ENCODE measurements at regions not wholly inside any gene's neighbourhood (a gene's known extent, or its start where the extent isn't known, plus 50 kb on each side); places are given as distances from the start of the nearest gene placed in this dataset.

DNA sequence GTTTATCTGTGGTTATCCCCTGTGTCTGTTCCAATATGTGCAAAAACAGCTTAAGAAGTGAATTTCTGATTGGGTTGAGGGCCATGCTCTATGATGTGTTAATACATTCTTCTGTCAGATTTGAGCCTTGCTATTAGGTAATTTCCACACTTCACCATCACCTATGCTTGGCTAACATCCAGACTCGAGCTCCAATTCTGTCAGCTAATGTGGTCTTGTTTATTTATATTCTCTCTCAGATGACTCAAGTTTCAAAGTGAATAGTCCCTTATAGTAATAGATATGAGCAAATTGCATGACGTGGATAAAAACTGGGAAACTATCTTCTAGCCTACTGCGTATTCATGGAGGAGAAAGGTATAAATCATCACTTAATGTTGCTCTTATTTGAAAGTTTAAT is 451.3 kb downstream of the SNAPC1 start:
- ChIA-PET POLR2A (no interaction called here), CTCF (no interaction called here)
- no peak for TF ChIP-seq CTCF (IDR thresholded peaks at IDR 0.05; ENCODE audit: insufficient read depth, low read depth, low read length)
- H3K36me3 ChIP-seq (ENCODE audit: control insufficient read depth, insufficient read depth, low read length) = no peaks in the 10 kb centered on the region
- no peaks in the 10 kb centered on the region for H3K27me3 ChIP-seq (ENCODE audit: control insufficient read depth, insufficient read depth, low read length)
- no peak for DNase-seq (ENCODE audit: low read depth)
- no peak overlapping the region for H3K4me3 ChIP-seq (ENCODE audit: low read depth, low read length)

GRCh38 chr14:62216121-62216520 is 453.9 kb downstream of the SNAPC1 start:
- ChIA-PET POLR2A (no interaction called here), CTCF (no interaction called here)
- H3K36me3 ChIP-seq (ENCODE audit: control insufficient read depth, insufficient read depth, low read length) = no peaks in the 10 kb centered on the region
- no peak for DNase-seq (ENCODE audit: low read depth)
- no peaks in the 10 kb centered on the region for H3K27me3 ChIP-seq (ENCODE audit: control insufficient read depth, insufficient read depth, low read length)
- H3K4me3 ChIP-seq (ENCODE audit: low read depth, low read length) = no peak overlapping the region
- no peak for TF ChIP-seq CTCF (IDR thresholded peaks at IDR 0.05; ENCODE audit: insufficient read depth, low read depth, low read length)

DNA sequence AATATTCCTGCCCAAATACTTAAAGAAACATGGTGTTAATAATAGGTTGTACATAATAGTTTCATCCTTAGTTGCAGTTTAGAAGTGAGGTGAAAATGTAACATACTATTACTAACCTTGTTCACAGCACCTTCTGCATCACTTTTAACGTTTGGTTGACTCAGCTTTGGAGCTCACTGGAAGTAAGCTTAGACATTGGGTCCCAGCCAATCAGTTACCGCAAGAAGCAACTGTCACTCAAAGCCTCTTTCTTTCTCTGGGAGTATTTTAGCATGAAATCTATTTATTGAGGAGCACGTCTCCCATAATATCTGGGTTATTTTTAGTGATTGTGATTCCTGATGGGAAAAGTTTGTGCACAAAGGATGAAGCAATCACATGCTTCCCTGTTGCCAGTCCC is 472.6 kb downstream of the SNAPC1 start:
- POLR2A ChIA-PET = no interaction called here
- DNase-seq (ENCODE audit: low read depth) = no peak
- no peaks in the 10 kb centered on the region for H3K27me3 ChIP-seq (ENCODE audit: control insufficient read depth, insufficient read depth, low read length)
- no peaks in the 10 kb centered on the region for H3K36me3 ChIP-seq (ENCODE audit: control insufficient read depth, insufficient read depth, low read length)
- no peak overlapping the region for H3K4me3 ChIP-seq (ENCODE audit: low read depth, low read length)
- no peak for TF ChIP-seq CTCF (IDR thresholded peaks at IDR 0.05; ENCODE audit: insufficient read depth, low read depth, low read length)
- CTCF ChIA-PET = no interaction called here

GRCh38 chr14:62244221-62244620 is 482.0 kb downstream of the SNAPC1 start:
- TF ChIP-seq CTCF (IDR thresholded peaks at IDR 0.05; ENCODE audit: insufficient read depth, low read depth, low read length) = no peak
- POLR2A ChIA-PET = no interaction called here
- Histone ChIP-seq H3K4me3 (ENCODE audit: low read depth, low read length) (no peak overlapping the region), H3K36me3 (ENCODE audit: control insufficient read depth, insufficient read depth, low read length) (no peaks in the 10 kb centered on the region), H3K27me3 (ENCODE audit: control insufficient read depth, insufficient read depth, low read length) (no peaks in the 10 kb centered on the region)
- no peak for DNase-seq (ENCODE audit: low read depth)
- CTCF ChIA-PET = interaction anchor here (0.9 kb wide), 1 partner anchor 13 kb away, joined by 3 read pairs; no protein-coding TSS in a partner anchor

DNA sequence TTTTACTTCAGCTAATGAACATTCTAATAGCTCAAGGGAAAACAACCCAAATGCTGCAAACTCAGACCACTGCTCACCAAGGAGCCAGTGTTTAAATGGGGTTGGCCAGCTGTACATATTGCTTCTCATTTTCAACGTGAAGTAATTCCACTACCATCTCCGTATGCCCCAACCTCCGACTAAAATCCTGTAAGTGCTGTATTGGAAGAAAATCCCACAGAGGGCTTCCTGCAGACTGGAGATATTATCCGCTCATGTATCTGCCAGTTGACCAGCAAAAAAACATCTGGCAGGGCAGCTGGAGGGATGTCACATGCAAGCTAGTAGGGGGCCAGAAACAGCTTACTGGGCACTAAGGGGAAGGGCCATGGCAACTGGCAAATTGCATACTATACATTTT is 485.0 kb downstream of the SNAPC1 start:
- CTCF ChIA-PET = no interaction called here
- TF ChIP-seq CTCF (IDR thresholded peaks at IDR 0.05; ENCODE audit: insufficient read depth, low read depth, low read length) = no peak
- no peaks in the 10 kb centered on the region for H3K36me3 ChIP-seq (ENCODE audit: control insufficient read depth, insufficient read depth, low read length)
- POLR2A ChIA-PET = no interaction called here
- DNase-seq (ENCODE audit: low read depth) = no peak
- H3K4me3 ChIP-seq (ENCODE audit: low read depth, low read length) = no peak overlapping the region
- no peaks in the 10 kb centered on the region for H3K27me3 ChIP-seq (ENCODE audit: control insufficient read depth, insufficient read depth, low read length)

Data from BJ (cell line).